HepG2 (cell line): ENCODE measurements at regions not wholly inside any gene's neighbourhood (a gene's known extent, or its start where the extent isn't known, plus 50 kb on each side); places are given as distances from the start of the nearest gene placed in this dataset.

Source experiments
- MXI1 ChIP-seq: IDR thresholded peaks from 3 replicates; pipeline ENCODE4 v1.6.1; 2012; ENCODE audit warnings: low read depth, low read length, inconsistent platforms, borderline replicate concordance
- NR3C1 ChIP-seq: sonication (generic); formaldehyde crosslinking; IDR thresholded peaks from 2 replicates; pipeline ENCODE4 v1.4.0; 2020; ENCODE audit warnings: missing genetic modification reagents
- SP4 ChIP-seq: sonication (generic); formaldehyde crosslinking; IDR thresholded peaks from 2 replicates; pipeline ENCODE4 v1.8.1; 2023; ENCODE audit warnings: mild to moderate bottlenecking, missing genetic modification reagents
- ZNF3 ChIP-seq: IDR thresholded peaks from 2 replicates; pipeline ENCODE4 v1.7.0; 2017; ENCODE audit warnings: inconsistent platforms
- TF ChIP-seq, protein P1 (sequence below): sonication (generic); formaldehyde crosslinking; IDR thresholded peaks from 2 replicates; pipeline ENCODE4 v1.8.1; 2023; ENCODE audit warnings: missing genetic modification reagents, mild to moderate bottlenecking, borderline replicate concordance

DNA sequence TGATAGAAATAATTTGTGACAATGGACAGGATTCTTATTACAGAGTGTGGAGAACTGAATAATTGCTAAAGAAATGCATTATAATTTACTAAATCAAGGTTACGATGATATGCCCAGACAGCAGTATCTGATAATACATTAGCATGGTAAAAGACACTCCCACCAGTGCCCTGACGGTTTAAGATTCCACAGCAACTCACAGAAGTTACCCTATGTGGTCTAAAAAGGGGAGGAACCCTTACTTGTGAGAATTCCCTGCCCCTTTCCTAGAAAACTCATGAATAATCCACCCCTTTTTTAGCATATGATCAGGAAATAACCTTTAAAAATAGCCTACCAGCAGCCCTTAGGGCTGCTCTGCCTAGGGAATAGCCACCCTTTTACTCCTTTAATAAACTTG is 244.7 kb upstream of the SLC24A2 start:
- TF ChIP-seq NR3C1 (CRISPR knock-in tag) (no peak), SP4 (CRISPR knock-in tag) (no peak), MXI1 (no peak), ZNF3 (CRISPR knock-in tag) (no peak)
- TF ChIP-seq, protein P1, sequence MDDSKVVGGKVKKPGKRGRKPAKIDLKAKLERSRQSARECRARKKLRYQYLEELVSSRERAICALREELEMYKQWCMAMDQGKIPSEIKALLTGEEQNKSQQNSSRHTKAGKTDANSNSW = no peak
